Brain microvascular endothelial cell (primary cell): ENCODE measurements at regions not wholly inside any gene's neighbourhood (a gene's known extent, or its start where the extent isn't known, plus 50 kb on each side); places are given as distances from the start of the nearest gene placed in this dataset.

Experiments used
- DNase-seq: peaks from one replicate; pipeline ENCODE4 v3.0.0-alpha.2; 2020
- H3K27ac ChIP-seq: fragments of 250-450 bp; sonication (Bioruptor Pico); 2 replicates; pipeline ENCODE4 v1.5.1; 2020; ENCODE audit warnings: mild to moderate bottlenecking, moderate library complexity
- H3K27me3 ChIP-seq: fragments of 250-450 bp; sonication (Bioruptor Pico); replicated peaks from 2 replicates; pipeline ENCODE4 v1.5.1; 2020; ENCODE audit warnings: mild to moderate bottlenecking
- H3K36me3 ChIP-seq: fragments of 250-450 bp; sonication (Bioruptor Pico); replicated peaks from 2 replicates; pipeline ENCODE4 v1.5.1; 2020; ENCODE audit warnings: mild to moderate bottlenecking
- H3K4me3 ChIP-seq: 2 replicates; pipeline ENCODE4 v1.5.1; 2011; ENCODE audit warnings: low read depth, mild to moderate bottlenecking, control low read depth, low read length, moderate library complexity
- CTCF ChIP-seq: IDR thresholded peaks from 2 replicates; pipeline ENCODE4 v1.5.1; 2011; ENCODE audit warnings: low read depth, mild to moderate bottlenecking, moderate library complexity, low read length, control low read depth, inconsistent platforms; ENCODE audit errors: missing control alignments
- in situ Hi-C: cut with HindIII; loops from 2 replicates; pipeline ENCODE4 v1.10.0; 2017; ENCODE audit warnings: low sequenced_read_pairs, low pct_ligation_motif_present

DNA sequence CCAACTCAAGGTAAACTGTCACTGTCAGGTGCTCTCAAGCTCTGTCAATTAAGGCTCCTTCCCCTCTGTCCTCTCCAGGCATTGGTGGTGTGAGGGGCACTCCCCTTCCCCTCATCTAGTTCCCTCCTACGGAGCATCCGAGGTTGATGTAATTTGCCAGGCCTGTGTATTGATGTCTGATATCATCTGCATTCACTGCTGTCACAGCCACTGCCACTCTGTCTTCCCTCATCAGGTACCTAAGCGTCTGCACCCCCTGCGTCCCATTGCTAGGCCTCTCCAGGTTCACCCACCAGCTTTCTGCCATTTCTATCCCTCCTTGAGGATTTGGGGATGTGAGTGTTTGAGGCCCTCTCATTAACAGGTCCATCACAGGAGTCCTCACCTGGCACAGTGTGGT is 50.0 kb upstream of the SYT13 start:
- no peak for DNase-seq
- no peak overlapping the region for H3K27ac ChIP-seq
- H3K36me3 ChIP-seq = no peaks in the 10 kb centered on the region
- H3K4me3 ChIP-seq = no peak overlapping the region
- H3K27me3 ChIP-seq = no peaks in the 10 kb centered on the region
- TF ChIP-seq CTCF = no peak
- in situ Hi-C loops = loop anchor here (25.0 kb wide), 2 partner anchors 224 to 399 kb away; no protein-coding TSS in a partner anchor
